Keratinocyte (primary cell): ENCODE measurements at regions not wholly inside any gene's neighbourhood (a gene's known extent, or its start where the extent isn't known, plus 50 kb on each side); places are given as distances from the start of the nearest gene placed in this dataset.

Source experiments
- DNase-seq: peaks from one replicate; pipeline ENCODE4 v3.0.0-alpha.2; 2011; ENCODE audit warnings: low read depth, missing footprints, low spot score
- FAIRE-seq: peaks from 2 replicates; lab custom pipeline; 2011; peaks lifted over from hg19 to GRCh38; lab: Jason Lieb, UNC
- H2AFZ ChIP-seq: 2 replicates; pipeline ENCODE4 v1.6.0; 2012; ENCODE audit warnings: low read length, control low read depth, inconsistent platforms; ENCODE audit not compliant: control insufficient read depth
- H3K27ac ChIP-seq: 2 replicates; pipeline ENCODE4 v1.5.1; 2011; ENCODE audit warnings: low read length; ENCODE audit not compliant: control insufficient read depth, insufficient read depth
- H3K27me3 ChIP-seq: 3 replicates; pipeline ENCODE4 v1.6.0; 2011; ENCODE audit warnings: low read length; ENCODE audit not compliant: control insufficient read depth, insufficient read depth; ENCODE audit errors: extremely low read depth
- H3K36me3 ChIP-seq, 2 experiments: 2 replicates in 1 of 2; 3 replicates in 1 of 2; pipeline ENCODE4 v1.5.1; 2011; ENCODE audit warnings: low read length in 2 of 2, mild to moderate bottlenecking in 1 of 2; ENCODE audit not compliant: control insufficient read depth in 2 of 2, insufficient read depth in 2 of 2; ENCODE audit errors: extremely low read depth in 1 of 2
- H3K4me1 ChIP-seq: 3 replicates; pipeline ENCODE4 v1.5.1; 2011; ENCODE audit warnings: low read length; ENCODE audit not compliant: control insufficient read depth, insufficient read depth; ENCODE audit errors: extremely low read depth
- H3K4me2 ChIP-seq: 3 replicates; pipeline ENCODE4 v1.6.0; 2011; ENCODE audit warnings: low read depth, low read length; ENCODE audit not compliant: control insufficient read depth, insufficient read depth; ENCODE audit errors: extremely low read depth
- H3K4me3 ChIP-seq, 3 experiments: fragments of 200-600 bp in 1 of 3; sonication (generic) in 1 of 3; 2 replicates in 2 of 3; 3 replicates in 1 of 3; pipeline ENCODE4 v1.5.1; 2011 to 2016; ENCODE audit warnings: low read length in 3 of 3, mild to moderate bottlenecking in 3 of 3, control low read depth in 2 of 3, inconsistent platforms in 1 of 3, low read depth in 1 of 3, mixed read lengths in 1 of 3, mixed run types in 1 of 3, moderate library complexity in 1 of 3; ENCODE audit not compliant: control insufficient read depth in 2 of 3, insufficient read depth in 2 of 3; ENCODE audit errors: extremely low read depth in 1 of 3
- H3K79me2 ChIP-seq: 2 replicates; pipeline ENCODE4 v1.6.0; 2012; ENCODE audit warnings: low read length; ENCODE audit not compliant: control insufficient read depth, insufficient read depth
- H3K9ac ChIP-seq: 3 replicates; pipeline ENCODE4 v1.6.0; 2011; ENCODE audit warnings: low read length; ENCODE audit not compliant: control insufficient read depth, insufficient read depth; ENCODE audit errors: extremely low read depth
- H3K9me1 ChIP-seq: 3 replicates; pipeline ENCODE4 v1.6.0; 2011; ENCODE audit warnings: low read length; ENCODE audit not compliant: control insufficient read depth, insufficient read depth; ENCODE audit errors: extremely low read depth
- H3K9me3 ChIP-seq: 2 replicates; pipeline ENCODE4 v1.5.1; 2012; ENCODE audit warnings: low read depth, low read length; ENCODE audit not compliant: control insufficient read depth
- H4K20me1 ChIP-seq: 3 replicates; pipeline ENCODE4 v1.6.0; 2011; ENCODE audit warnings: low read length; ENCODE audit not compliant: control insufficient read depth, insufficient read depth; ENCODE audit errors: extremely low read depth
- EZH2 ChIP-seq: IDR thresholded peaks from one replicate; pipeline ENCODE4 v1.6.1; 2012; ENCODE audit warnings: inconsistent platforms, mild to moderate bottlenecking, low read length, moderate library complexity
- dilution Hi-C: fragments of 300-500 bp; cut with MboI; formaldehyde crosslinking; loops from one replicate; pipeline ENCODE4 v1.7.0; 2020; ENCODE audit warnings: low sequenced_read_pairs; ENCODE audit not compliant: extremely low pct_ligation_motif_present
- TF ChIP-seq, protein P1 (sequence below), 3 experiments: IDR thresholded peaks in 1 of 3; conservative IDR thresholded peaks in 1 of 3; optimal IDR thresholded peaks in 1 of 3; 2 replicates in 2 of 3; 3 replicates in 1 of 3; pipeline versions ENCODE3 to v1.5.1; 2011; ENCODE audit warnings: low read length in 3 of 3, mild to moderate bottlenecking in 3 of 3, moderate library complexity in 2 of 3, control low read depth in 1 of 3, inconsistent platforms in 1 of 3; ENCODE audit not compliant: insufficient read depth in 2 of 3; ENCODE audit errors: extremely low read depth in 1 of 3

DNA sequence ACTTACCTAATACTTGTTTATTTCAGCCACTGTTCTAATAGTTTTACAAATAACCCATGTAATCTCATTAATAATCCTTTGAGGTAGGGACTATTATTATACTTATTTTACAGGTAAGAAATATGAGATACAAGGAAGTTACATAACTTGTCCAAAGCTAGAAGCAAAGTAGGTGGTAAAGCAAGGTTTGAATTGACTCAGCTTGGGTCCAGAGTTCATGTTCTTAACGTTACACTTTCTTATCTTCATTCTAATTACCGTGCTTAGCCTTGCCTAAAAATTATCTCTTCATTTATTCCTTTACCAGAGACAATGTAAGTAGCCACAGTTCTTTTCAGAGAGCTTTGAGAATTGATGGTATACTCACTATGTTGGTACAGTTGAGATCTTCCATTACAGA, 743.6 kb downstream of the KCNJ3 start:
- Histone ChIP-seq H3K79me2 (no peaks in the 10 kb centered on the region), H3K4me1 (no peaks in the 10 kb centered on the region), H3K4me3 (no peak overlapping the region), H3K9ac (no peak overlapping the region), H4K20me1 (no peaks in the 10 kb centered on the region), H3K36me3 (no peaks in the 10 kb centered on the region), H3K9me1 (no peaks in the 10 kb centered on the region), H3K4me2 (no peak overlapping the region), H3K27me3 (no peaks in the 10 kb centered on the region), H3K9me3 (no peaks in the 10 kb centered on the region), H2AFZ (no peak overlapping the region), H3K27ac (no peak overlapping the region)
- dilution Hi-C loops: no loop called here
- TF ChIP-seq EZH2: no peak
- TF ChIP-seq, protein P1, sequence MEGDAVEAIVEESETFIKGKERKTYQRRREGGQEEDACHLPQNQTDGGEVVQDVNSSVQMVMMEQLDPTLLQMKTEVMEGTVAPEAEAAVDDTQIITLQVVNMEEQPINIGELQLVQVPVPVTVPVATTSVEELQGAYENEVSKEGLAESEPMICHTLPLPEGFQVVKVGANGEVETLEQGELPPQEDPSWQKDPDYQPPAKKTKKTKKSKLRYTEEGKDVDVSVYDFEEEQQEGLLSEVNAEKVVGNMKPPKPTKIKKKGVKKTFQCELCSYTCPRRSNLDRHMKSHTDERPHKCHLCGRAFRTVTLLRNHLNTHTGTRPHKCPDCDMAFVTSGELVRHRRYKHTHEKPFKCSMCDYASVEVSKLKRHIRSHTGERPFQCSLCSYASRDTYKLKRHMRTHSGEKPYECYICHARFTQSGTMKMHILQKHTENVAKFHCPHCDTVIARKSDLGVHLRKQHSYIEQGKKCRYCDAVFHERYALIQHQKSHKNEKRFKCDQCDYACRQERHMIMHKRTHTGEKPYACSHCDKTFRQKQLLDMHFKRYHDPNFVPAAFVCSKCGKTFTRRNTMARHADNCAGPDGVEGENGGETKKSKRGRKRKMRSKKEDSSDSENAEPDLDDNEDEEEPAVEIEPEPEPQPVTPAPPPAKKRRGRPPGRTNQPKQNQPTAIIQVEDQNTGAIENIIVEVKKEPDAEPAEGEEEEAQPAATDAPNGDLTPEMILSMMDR (optimal IDR thresholded peaks at IDR 0.05 in 1 of 3, IDR thresholded peaks at IDR 0.05 in 1 of 3, conservative IDR thresholded peaks at IDR 0.05 in 1 of 3; ENCODE audit: extremely low read depth in 1 of 3, insufficient read depth in 2 of 3, low read length in 3 of 3): no peak
- no peak for FAIRE-seq
- DNase-seq: no peak

DNA sequence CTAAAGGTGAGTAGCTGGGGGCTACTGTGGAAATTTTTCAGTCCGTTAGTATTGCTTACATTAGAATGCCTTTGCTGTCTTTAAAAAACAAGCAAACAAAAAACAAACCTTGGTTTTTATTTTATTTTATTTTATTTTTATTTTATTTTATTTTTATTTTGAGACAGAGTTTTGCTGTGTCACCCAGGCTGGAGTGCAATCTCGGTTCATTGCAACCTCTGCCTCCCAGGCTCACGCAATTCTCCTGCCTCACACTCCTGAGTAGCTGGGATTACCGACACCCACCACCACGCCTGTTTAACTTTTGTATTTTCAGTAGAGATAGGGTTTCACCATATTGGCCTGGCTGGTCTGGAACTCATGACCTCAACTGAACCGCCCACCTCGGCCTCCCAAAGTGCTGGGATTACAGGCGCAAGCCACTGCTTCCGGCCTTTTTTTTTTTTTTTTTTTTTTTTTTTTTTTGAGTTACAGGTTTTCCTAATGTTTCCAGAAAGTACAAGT, 732.6 kb downstream of the KCNJ3 start:
- Histone ChIP-seq H3K9me1 (no peaks in the 10 kb centered on the region), H3K4me3 (no peak overlapping the region), H3K27ac (no peak overlapping the region), H3K36me3 (no peaks in the 10 kb centered on the region), H4K20me1 (no peaks in the 10 kb centered on the region), H3K4me2 (no peak overlapping the region), H3K9me3 (no peaks in the 10 kb centered on the region), H3K9ac (no peak overlapping the region), H3K27me3 (no peaks in the 10 kb centered on the region), H3K79me2 (no peaks in the 10 kb centered on the region), H3K4me1 (no peaks in the 10 kb centered on the region), H2AFZ (no peak overlapping the region)
- no peak for TF ChIP-seq EZH2
- TF ChIP-seq, protein P1 (optimal IDR thresholded peaks at IDR 0.05 in 1 of 3, IDR thresholded peaks at IDR 0.05 in 1 of 3, conservative IDR thresholded peaks at IDR 0.05 in 1 of 3; ENCODE audit: extremely low read depth in 1 of 3, insufficient read depth in 2 of 3, low read length in 3 of 3): no peak
- DNase-seq (no peak), FAIRE-seq (no peak)
- dilution Hi-C loops: no loop called here
